ENCODE measurements at regions not wholly inside any gene's neighbourhood (a gene's known extent, or its start where the extent isn't known, plus 50 kb on each side); places are given as distances from the start of the nearest gene placed in this dataset.

DNA sequence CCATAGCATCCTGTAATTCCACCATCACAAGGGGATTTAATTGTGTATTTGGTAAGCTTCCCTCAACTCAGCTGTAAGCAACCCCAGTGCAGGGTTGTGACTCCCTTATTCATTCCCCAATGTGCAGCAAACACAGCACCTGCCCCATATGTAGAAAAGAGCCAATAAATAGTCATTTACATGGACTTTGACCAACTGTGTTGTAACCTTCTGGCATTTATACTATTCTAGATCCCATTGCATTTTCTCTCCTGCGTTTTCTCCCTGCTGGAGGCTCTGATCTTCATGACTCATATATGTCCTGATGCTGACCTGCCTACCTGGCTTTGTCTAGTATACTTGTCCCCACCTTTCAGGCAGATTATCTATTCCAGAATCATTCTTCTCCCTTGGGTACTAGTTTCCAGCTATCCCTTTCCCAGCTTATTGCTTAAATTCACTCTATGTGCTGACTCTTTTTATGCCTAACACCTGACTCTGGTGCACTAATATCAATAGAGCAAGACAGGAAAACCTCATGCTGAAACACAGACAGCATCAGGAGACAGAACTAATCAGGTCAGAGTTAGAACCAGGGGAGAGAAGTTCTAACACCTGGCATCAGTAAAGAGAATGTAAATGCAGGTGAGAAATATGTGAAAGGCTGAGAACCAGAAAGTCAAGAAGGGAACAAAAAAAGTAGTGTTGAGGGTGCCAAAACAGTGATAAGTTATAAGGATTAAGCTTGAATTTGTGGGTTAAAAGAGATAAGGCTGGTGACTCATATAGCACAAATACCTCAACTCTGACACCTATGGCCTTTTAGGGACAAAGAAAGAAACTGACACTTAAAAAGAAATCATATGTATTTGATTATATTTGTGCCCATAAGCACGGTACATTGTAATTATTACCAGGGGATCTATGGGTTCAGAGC, 402.7 kb downstream of the IPMK start:
- no peaks in the 10 kb centered on the region for H3K9me3 ChIP-seq (ENCODE audit: low read length)
- in situ Hi-C loops (cut with HindIII; ENCODE audit: extremely low pct_ligation_motif_present, low pct_unique_long_range_greater_than_20kb): no loop called here

DNA sequence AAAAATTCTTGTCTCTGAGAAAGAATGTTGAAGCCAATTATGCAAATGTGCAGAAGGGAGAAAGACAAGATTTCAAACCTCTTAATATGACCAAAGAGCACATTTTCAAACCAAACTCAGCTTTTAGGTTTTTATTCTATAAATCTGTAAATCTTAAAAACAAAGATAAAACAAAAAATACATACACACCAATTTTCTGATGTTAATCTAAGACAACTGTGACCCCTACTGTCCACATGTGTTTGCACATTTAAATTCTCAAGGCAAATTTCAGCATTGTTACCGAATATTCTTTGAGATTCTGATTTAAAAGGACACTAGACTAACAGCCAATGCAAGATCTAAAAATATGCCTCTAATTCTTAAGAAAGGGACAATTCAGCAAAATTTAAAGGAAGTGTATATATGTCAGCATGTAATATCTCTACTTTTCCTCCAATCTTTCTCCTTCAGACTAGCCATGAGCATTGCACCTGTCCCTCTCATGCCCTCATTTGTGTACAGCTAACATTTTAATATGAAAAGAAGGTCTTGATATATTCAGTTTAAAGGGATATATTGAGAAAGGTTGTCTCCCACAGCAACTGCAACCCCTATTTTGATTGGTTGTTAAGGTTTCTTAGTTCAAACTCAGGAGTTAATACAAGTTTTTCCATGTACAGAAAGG, 417.9 kb downstream of the IPMK start:
- ATAC-seq (no peak), FAIRE-seq (no peak), DNase-seq (ENCODE audit: low spot score) (no peak)
- TF ChIP-seq, protein P1, sequence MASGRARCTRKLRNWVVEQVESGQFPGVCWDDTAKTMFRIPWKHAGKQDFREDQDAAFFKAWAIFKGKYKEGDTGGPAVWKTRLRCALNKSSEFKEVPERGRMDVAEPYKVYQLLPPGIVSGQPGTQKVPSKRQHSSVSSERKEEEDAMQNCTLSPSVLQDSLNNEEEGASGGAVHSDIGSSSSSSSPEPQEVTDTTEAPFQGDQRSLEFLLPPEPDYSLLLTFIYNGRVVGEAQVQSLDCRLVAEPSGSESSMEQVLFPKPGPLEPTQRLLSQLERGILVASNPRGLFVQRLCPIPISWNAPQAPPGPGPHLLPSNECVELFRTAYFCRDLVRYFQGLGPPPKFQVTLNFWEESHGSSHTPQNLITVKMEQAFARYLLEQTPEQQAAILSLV (CRISPR knock-in tag; IDR thresholded peaks at IDR 0.05; ENCODE audit: borderline replicate concordance): no peak
- TF ChIP-seq RBM22 (optimal IDR thresholded peaks at IDR 0.05; ENCODE audit: low read length): no peak
- no peak for TF ChIP-seq SNRNP70 (IDR thresholded peaks at IDR 0.05; ENCODE audit: low read depth, low read length)
- peak; percentile 37; the same call in 1 of the 2 replicates for TF ChIP-seq STAG1 (CRISPR knock-in tag; IDR thresholded peaks at IDR 0.05)
- H3K27ac ChIP-seq (ENCODE audit: extremely low read length, insufficient read depth, low read length): no peak overlapping the region
- in situ Hi-C loops (cut with HindIII; ENCODE audit: extremely low pct_ligation_motif_present, low pct_unique_long_range_greater_than_20kb) (no loop called here), intact Hi-C loops (cut with micrococcal nuclease; ENCODE audit: unreplicated experiment) (loop anchor here (2.0 kb wide), 1 partner anchor 269 kb away; no protein-coding TSS in a partner anchor)
- H3K27me3 ChIP-seq (ENCODE audit: control insufficient read depth in 1 of 2, insufficient read depth in 2 of 2, low read length in 2 of 2): no peaks in the 10 kb centered on the region
- H3K9ac ChIP-seq (ENCODE audit: insufficient read depth, low read depth, low read length): no peak overlapping the region
- WGBS (ENCODE audit: low lambda C conversion rate): 3% methylated on average over 1 of the region's 1 CpG
- no peak overlapping the region for H3K4me3 ChIP-seq (replicated peaks in 1 of 3; ENCODE audit: insufficient read depth in 1 of 3, low read depth in 2 of 3, low read length in 3 of 3)
- H3K4me2 ChIP-seq (ENCODE audit: low read depth, low read length): no peak overlapping the region
- no peaks in the 10 kb centered on the region for H4K20me1 ChIP-seq (ENCODE audit: insufficient read depth, low read length)
- H3K9me3 ChIP-seq (ENCODE audit: low read length): no peaks in the 10 kb centered on the region
- H3K79me2 ChIP-seq (ENCODE audit: insufficient read depth, low read length): no peaks in the 10 kb centered on the region
- no peak overlapping the region for H2AFZ ChIP-seq (ENCODE audit: low read length)
- BruUV-seq (replicated peaks): no TSS peak
- no peaks in the 10 kb centered on the region for H3K36me3 ChIP-seq (replicated peaks in 1 of 2; ENCODE audit: control insufficient read depth in 1 of 2, insufficient read depth in 2 of 2, low read length in 2 of 2)
- H3K4me1 ChIP-seq (ENCODE audit: insufficient read depth, low read length): no peaks in the 10 kb centered on the region
- ChIA-PET CTCF (ENCODE audit: low intra/inter-chr PET ratio, low total read pairs) (interaction anchor here (1.0 kb wide), 1 partner anchor 510 kb away, joined by 5 read pairs; no protein-coding TSS in a partner anchor), POLR2A (no interaction called here)

More for the DNA sequence above, 402.7 kb downstream of the IPMK start:
- no peaks in the 10 kb centered on the region; a peak in 1 of 5 replicates for H3K27me3 ChIP-seq (ENCODE audit: control insufficient read depth in 1 of 2, insufficient read depth in 2 of 2, low read length in 2 of 2)
- BruUV-seq (replicated peaks): no TSS peak
- H3K4me2 ChIP-seq (ENCODE audit: low read depth, low read length): no peak overlapping the region
- intact Hi-C loops (cut with micrococcal nuclease; ENCODE audit: unreplicated experiment): no loop called here
- no peaks in the 10 kb centered on the region for H3K79me2 ChIP-seq (ENCODE audit: insufficient read depth, low read length)
- H3K27ac ChIP-seq (ENCODE audit: extremely low read length, insufficient read depth, low read length): no peak overlapping the region
- DNase-seq (ENCODE audit: low spot score): peak; percentile 30
- H4K20me1 ChIP-seq (ENCODE audit: insufficient read depth, low read length): no peaks in the 10 kb centered on the region
- no peak overlapping the region for H3K9ac ChIP-seq (ENCODE audit: insufficient read depth, low read depth, low read length)
- H2AFZ ChIP-seq (ENCODE audit: low read length): no peak overlapping the region
- ATAC-seq: peak; percentile 81
- ChIA-PET POLR2A (no interaction called here), CTCF (ENCODE audit: low intra/inter-chr PET ratio, low total read pairs) (no interaction called here)
- H3K4me1 ChIP-seq (ENCODE audit: insufficient read depth, low read length): no peaks in the 10 kb centered on the region
- H3K4me3 ChIP-seq (replicated peaks in 1 of 3; ENCODE audit: insufficient read depth in 1 of 3, low read depth in 2 of 3, low read length in 3 of 3): no peak overlapping the region
- 0% methylated on average over 2 of the region's 2 CpGs for WGBS (ENCODE audit: low lambda C conversion rate)
- H3K36me3 ChIP-seq (replicated peaks in 1 of 2; ENCODE audit: control insufficient read depth in 1 of 2, insufficient read depth in 2 of 2, low read length in 2 of 2): no peaks in the 10 kb centered on the region
- FAIRE-seq: no peak
- TF ChIP-seq HNF4A (CRISPR knock-in tag; IDR thresholded peaks at IDR 0.05) (peak; percentile 50), NFYB (CRISPR knock-in tag; IDR thresholded peaks at IDR 0.05) (no peak)

Measured in HepG2 (cell line).